ENCODE measurements at regions not wholly inside any gene's neighbourhood (a gene's known extent, or its start where the extent isn't known, plus 50 kb on each side); places are given as distances from the start of the nearest gene placed in this dataset.

GRCh38 chr1:177469519-177469918 is 298.8 kb downstream of the BRINP2 start:
- Histone ChIP-seq H3K9me3 (ENCODE audit: control insufficient read depth in 4 of 4, low read length in 3 of 4) (no peaks in the 10 kb centered on the region), H3K27ac (ENCODE audit: low read depth in 1 of 2, low read length in 2 of 2) (no peak overlapping the region), H3K9ac (ENCODE audit: low read depth in 1 of 2, low read length in 2 of 2) (no peak overlapping the region), H3K27me3 (ENCODE audit: control insufficient read depth in 4 of 4, insufficient read depth in 4 of 4, low read length in 3 of 4) (no peaks in the 10 kb centered on the region), H3K36me3 (ENCODE audit: control insufficient read depth in 4 of 4, insufficient read depth in 3 of 4, low read depth in 1 of 4, low read length in 3 of 4) (no peaks in the 10 kb centered on the region), H3K4me3 (ENCODE audit: low read depth in 1 of 3, low read length in 3 of 3) (no peak overlapping the region), H3K4me1 (ENCODE audit: control insufficient read depth in 4 of 4, insufficient read depth in 4 of 4, low read length in 3 of 4) (no peaks in the 10 kb centered on the region)
- no peak for TF ChIP-seq ZBTB33 (IDR thresholded peaks at IDR 0.05)
- TF ChIP-seq YY1 (IDR thresholded peaks at IDR 0.05) = no peak
- TF ChIP-seq JUND (IDR thresholded peaks at IDR 0.05) = no peak
- no peak for TF ChIP-seq GABPA (IDR thresholded peaks at IDR 0.05 in 1 of 2, conservative IDR thresholded peaks at IDR 0.05 in 1 of 2)
- no peak for TF ChIP-seq FOXA1 (IDR thresholded peaks at IDR 0.05)
- TF ChIP-seq HNF4A (conservative IDR thresholded peaks at IDR 0.05) = no peak
- TF ChIP-seq SP1 (IDR thresholded peaks at IDR 0.05) = no peak
- TF ChIP-seq RXRA (IDR thresholded peaks at IDR 0.05) = no peak
- no peak for TF ChIP-seq EGR1 (IDR thresholded peaks at IDR 0.05; ENCODE audit: low read depth in 2 of 2)
- TF ChIP-seq ATF3 (IDR thresholded peaks at IDR 0.05) = no peak
- TF ChIP-seq RAD21 (IDR thresholded peaks at IDR 0.05) = no peak
- TF ChIP-seq MAX (IDR thresholded peaks at IDR 0.05) = no peak
- DNase-seq (ENCODE audit: low spot score) = no peak
- 93% methylated on average over 3 of the region's 3 CpGs for WGBS

GRCh38 chr1:177466286-177466685 is 295.5 kb downstream of the BRINP2 start:
- 88% methylated on average over 2 of the region's 2 CpGs for WGBS
- DNase-seq (ENCODE audit: low spot score) = no peak
- Histone ChIP-seq H3K4me1 (ENCODE audit: control insufficient read depth in 4 of 4, insufficient read depth in 4 of 4, low read length in 3 of 4) (no peaks in the 10 kb centered on the region), H3K36me3 (ENCODE audit: control insufficient read depth in 4 of 4, insufficient read depth in 3 of 4, low read depth in 1 of 4, low read length in 3 of 4) (no peaks in the 10 kb centered on the region), H3K4me3 (ENCODE audit: low read depth in 1 of 3, low read length in 3 of 3) (no peak overlapping the region), H3K9me3 (ENCODE audit: control insufficient read depth in 4 of 4, low read length in 3 of 4) (no peaks in the 10 kb centered on the region), H3K9ac (ENCODE audit: low read depth in 1 of 2, low read length in 2 of 2) (no peak overlapping the region), H3K27ac (ENCODE audit: low read depth in 1 of 2, low read length in 2 of 2) (no peak overlapping the region), H3K27me3 (ENCODE audit: control insufficient read depth in 4 of 4, insufficient read depth in 4 of 4, low read length in 3 of 4) (no peaks in the 10 kb centered on the region)
- TF ChIP-seq SP1 (IDR thresholded peaks at IDR 0.05) = no peak
- no peak for TF ChIP-seq RXRA (IDR thresholded peaks at IDR 0.05)
- TF ChIP-seq CTCF (IDR thresholded peaks at IDR 0.05; ENCODE audit: low read depth, low read length, missing input control) = no peak
- TF ChIP-seq FOXA1 (IDR thresholded peaks at IDR 0.05) = no peak
- TF ChIP-seq NR2F2 (IDR thresholded peaks at IDR 0.05) = no peak
- no peak for TF ChIP-seq JUND (IDR thresholded peaks at IDR 0.05)
- TF ChIP-seq YY1 (IDR thresholded peaks at IDR 0.05) = no peak
- no peak for TF ChIP-seq ATF3 (IDR thresholded peaks at IDR 0.05)
- no peak for TF ChIP-seq MAX (IDR thresholded peaks at IDR 0.05)
- no peak for TF ChIP-seq HNF4G (IDR thresholded peaks at IDR 0.05)
- no peak for TF ChIP-seq EGR1 (IDR thresholded peaks at IDR 0.05; ENCODE audit: low read depth in 2 of 2)
- TF ChIP-seq GABPA (IDR thresholded peaks at IDR 0.05 in 1 of 2, conservative IDR thresholded peaks at IDR 0.05 in 1 of 2) = no peak
